ENCODE measurements at regions not wholly inside any gene's neighbourhood (a gene's known extent, or its start where the extent isn't known, plus 50 kb on each side); places are given as distances from the start of the nearest gene placed in this dataset.

DNA sequence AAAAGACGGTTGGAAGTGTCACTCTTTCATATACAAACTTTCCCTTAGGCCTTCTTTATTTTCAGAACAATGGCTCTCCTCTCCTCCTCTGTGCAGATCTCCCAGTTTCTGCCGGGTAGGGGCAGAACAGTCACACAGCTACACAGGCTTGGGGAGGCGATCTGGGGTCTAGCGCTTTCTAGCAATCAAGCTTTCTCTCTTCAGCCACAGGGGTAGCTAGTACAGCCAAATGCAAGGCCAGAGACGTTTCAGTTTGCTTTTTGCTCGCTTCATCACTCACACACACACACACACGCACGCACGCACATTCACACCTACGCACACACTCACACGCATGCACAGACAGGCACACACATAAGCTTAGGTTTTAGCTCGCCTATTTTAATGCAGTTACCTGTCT lies 104.3 kb downstream of the SPATA19 start:
- H3K4me1 ChIP-seq (ENCODE audit: insufficient read depth, low read length): no peaks in the 10 kb centered on the region
- DNase-seq: no peak
- H3K36me3 ChIP-seq (ENCODE audit: insufficient read depth, low read length): no peaks in the 10 kb centered on the region
- no peak for ATAC-seq (ENCODE audit: insufficient read depth, low read depth)
- H2AFZ ChIP-seq (ENCODE audit: low read depth, low read length): no peak overlapping the region
- H3K79me2 ChIP-seq (ENCODE audit: insufficient read depth, low read length): no peaks in the 10 kb centered on the region
- H4K20me1 ChIP-seq (ENCODE audit: insufficient read depth, low read length): no peaks in the 10 kb centered on the region
- H3K9ac ChIP-seq (ENCODE audit: low read depth, low read length): no peak overlapping the region
- no peak overlapping the region for H3K4me3 ChIP-seq (ENCODE audit: low read depth in 1 of 2, low read length in 2 of 2)
- H3K27ac ChIP-seq (ENCODE audit: low read length): no peak overlapping the region
- H3K9me3 ChIP-seq (ENCODE audit: insufficient read depth, low read length, severe bottlenecking): no peaks in the 10 kb centered on the region
- no peak overlapping the region for H3K4me2 ChIP-seq (ENCODE audit: insufficient read depth, low read length)
- no peak for TF ChIP-seq EZH2 (IDR thresholded peaks at IDR 0.05; ENCODE audit: borderline replicate concordance, low read depth, low read length, severe bottlenecking)
- TF ChIP-seq, protein P1, sequence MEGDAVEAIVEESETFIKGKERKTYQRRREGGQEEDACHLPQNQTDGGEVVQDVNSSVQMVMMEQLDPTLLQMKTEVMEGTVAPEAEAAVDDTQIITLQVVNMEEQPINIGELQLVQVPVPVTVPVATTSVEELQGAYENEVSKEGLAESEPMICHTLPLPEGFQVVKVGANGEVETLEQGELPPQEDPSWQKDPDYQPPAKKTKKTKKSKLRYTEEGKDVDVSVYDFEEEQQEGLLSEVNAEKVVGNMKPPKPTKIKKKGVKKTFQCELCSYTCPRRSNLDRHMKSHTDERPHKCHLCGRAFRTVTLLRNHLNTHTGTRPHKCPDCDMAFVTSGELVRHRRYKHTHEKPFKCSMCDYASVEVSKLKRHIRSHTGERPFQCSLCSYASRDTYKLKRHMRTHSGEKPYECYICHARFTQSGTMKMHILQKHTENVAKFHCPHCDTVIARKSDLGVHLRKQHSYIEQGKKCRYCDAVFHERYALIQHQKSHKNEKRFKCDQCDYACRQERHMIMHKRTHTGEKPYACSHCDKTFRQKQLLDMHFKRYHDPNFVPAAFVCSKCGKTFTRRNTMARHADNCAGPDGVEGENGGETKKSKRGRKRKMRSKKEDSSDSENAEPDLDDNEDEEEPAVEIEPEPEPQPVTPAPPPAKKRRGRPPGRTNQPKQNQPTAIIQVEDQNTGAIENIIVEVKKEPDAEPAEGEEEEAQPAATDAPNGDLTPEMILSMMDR (IDR thresholded peaks at IDR 0.05; ENCODE audit: borderline replicate concordance, extremely low read depth, low read length, poor library complexity, severe bottlenecking): no peak
- H3K27me3 ChIP-seq (ENCODE audit: insufficient read depth, low read length, poor library complexity): peaks cover 22% of the 10 kb centered on the region

DNA sequence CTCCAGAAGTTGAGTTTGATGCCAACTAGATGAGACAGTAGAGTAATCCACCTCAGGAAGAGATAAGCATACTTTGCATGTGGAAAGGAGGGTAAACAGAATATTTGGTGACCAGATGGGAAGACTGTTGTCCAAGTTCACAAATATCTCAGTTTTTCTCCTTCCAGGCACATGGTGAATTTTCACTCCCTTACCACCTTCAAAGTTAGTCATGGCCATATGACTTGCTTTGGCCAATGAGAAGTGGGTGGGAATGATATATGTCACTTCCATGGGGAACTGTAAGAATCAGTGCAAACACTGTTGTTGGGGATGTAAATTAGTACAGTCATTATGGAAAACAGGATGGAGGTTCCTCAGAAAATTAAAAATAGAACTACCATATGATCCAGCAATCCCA lies 105.8 kb downstream of the SPATA19 start:
- no peaks in the 10 kb centered on the region for H4K20me1 ChIP-seq (ENCODE audit: insufficient read depth, low read length)
- H2AFZ ChIP-seq (ENCODE audit: low read depth, low read length): no peak overlapping the region
- peaks cover 10% of the 10 kb centered on the region for H3K27me3 ChIP-seq (ENCODE audit: insufficient read depth, low read length, poor library complexity)
- no peaks in the 10 kb centered on the region for H3K4me1 ChIP-seq (ENCODE audit: insufficient read depth, low read length)
- no peak overlapping the region for H3K4me3 ChIP-seq (ENCODE audit: low read depth in 1 of 2, low read length in 2 of 2)
- DNase-seq (no peak), ATAC-seq (ENCODE audit: insufficient read depth, low read depth) (no peak)
- H3K9ac ChIP-seq (ENCODE audit: low read depth, low read length): no peak overlapping the region
- H3K79me2 ChIP-seq (ENCODE audit: insufficient read depth, low read length): no peaks in the 10 kb centered on the region
- H3K9me3 ChIP-seq (ENCODE audit: insufficient read depth, low read length, severe bottlenecking): no peaks in the 10 kb centered on the region
- no peak for TF ChIP-seq EZH2 (IDR thresholded peaks at IDR 0.05; ENCODE audit: borderline replicate concordance, low read depth, low read length, severe bottlenecking)
- TF ChIP-seq, protein P1 (IDR thresholded peaks at IDR 0.05; ENCODE audit: borderline replicate concordance, extremely low read depth, low read length, poor library complexity, severe bottlenecking): no peak
- no peak overlapping the region for H3K4me2 ChIP-seq (ENCODE audit: insufficient read depth, low read length)
- H3K36me3 ChIP-seq (ENCODE audit: insufficient read depth, low read length): no peaks in the 10 kb centered on the region
- no peak overlapping the region for H3K27ac ChIP-seq (ENCODE audit: low read length)

DNA sequence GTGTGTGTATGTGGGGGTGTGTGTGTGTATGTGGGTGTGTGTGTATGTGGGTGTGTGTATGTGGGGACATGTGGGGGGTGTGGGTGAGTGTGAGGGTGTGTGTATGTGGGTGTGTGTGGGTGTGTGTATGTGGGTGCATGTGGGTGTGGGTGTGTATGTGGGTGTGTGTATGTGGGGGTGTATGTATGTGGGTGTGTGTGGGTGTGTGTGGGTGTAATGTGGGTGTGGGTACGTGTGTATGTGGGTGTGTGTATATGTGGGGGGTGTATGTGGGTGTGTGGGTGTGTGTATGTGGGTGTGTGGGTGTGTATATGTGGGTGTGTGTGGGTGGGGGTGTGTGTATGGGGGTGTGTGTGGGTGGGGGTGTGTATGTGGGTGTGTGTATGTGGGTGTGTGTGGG lies 106.7 kb downstream of the SPATA19 start:
- Histone ChIP-seq H4K20me1 (ENCODE audit: insufficient read depth, low read length) (no peaks in the 10 kb centered on the region), H3K27me3 (ENCODE audit: insufficient read depth, low read length, poor library complexity) (peaks cover 10% of the 10 kb centered on the region), H3K79me2 (ENCODE audit: insufficient read depth, low read length) (no peaks in the 10 kb centered on the region), H3K36me3 (ENCODE audit: insufficient read depth, low read length) (no peaks in the 10 kb centered on the region), H3K4me1 (ENCODE audit: insufficient read depth, low read length) (no peaks in the 10 kb centered on the region), H3K27ac (ENCODE audit: low read length) (no peak overlapping the region), H3K9ac (ENCODE audit: low read depth, low read length) (no peak overlapping the region), H2AFZ (ENCODE audit: low read depth, low read length) (no peak overlapping the region), H3K4me3 (ENCODE audit: low read depth in 1 of 2, low read length in 2 of 2) (no peak overlapping the region), H3K4me2 (ENCODE audit: insufficient read depth, low read length) (no peak overlapping the region), H3K9me3 (ENCODE audit: insufficient read depth, low read length, severe bottlenecking) (no peaks in the 10 kb centered on the region)
- no peak for DNase-seq
- no peak for ATAC-seq (ENCODE audit: insufficient read depth, low read depth)
- TF ChIP-seq, protein P1 (IDR thresholded peaks at IDR 0.05; ENCODE audit: borderline replicate concordance, extremely low read depth, low read length, poor library complexity, severe bottlenecking): no peak
- TF ChIP-seq EZH2 (IDR thresholded peaks at IDR 0.05; ENCODE audit: borderline replicate concordance, low read depth, low read length, severe bottlenecking): no peak

DNA sequence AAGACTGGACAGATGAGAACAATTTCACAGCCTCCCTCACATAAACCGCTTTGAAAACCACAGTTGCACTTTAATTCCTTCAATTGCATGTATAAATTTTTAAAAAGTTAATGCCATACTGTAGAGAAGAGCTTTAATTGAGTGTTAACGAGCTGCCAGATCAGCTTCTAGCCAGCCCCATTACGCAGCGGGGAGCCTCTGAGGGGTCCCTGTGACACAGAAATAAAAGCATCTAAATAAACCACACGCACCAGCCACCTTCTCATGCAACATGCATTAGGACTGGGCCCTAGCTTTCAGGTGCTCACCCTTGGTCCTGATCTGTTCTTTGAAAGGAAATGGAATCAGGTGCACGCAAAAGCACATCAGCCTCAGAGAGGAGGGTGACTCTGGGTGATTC lies 111.7 kb downstream of the SPATA19 start:
- no peak overlapping the region for H2AFZ ChIP-seq (ENCODE audit: low read depth, low read length)
- ATAC-seq (ENCODE audit: insufficient read depth, low read depth): no peak
- no peaks in the 10 kb centered on the region for H3K4me1 ChIP-seq (ENCODE audit: insufficient read depth, low read length)
- no peaks in the 10 kb centered on the region for H3K79me2 ChIP-seq (ENCODE audit: insufficient read depth, low read length)
- no peak overlapping the region for H3K9ac ChIP-seq (ENCODE audit: low read depth, low read length)
- no peak for DNase-seq
- H3K4me2 ChIP-seq (ENCODE audit: insufficient read depth, low read length): no peak overlapping the region
- no peaks in the 10 kb centered on the region for H3K36me3 ChIP-seq (ENCODE audit: insufficient read depth, low read length)
- TF ChIP-seq EZH2 (IDR thresholded peaks at IDR 0.05; ENCODE audit: borderline replicate concordance, low read depth, low read length, severe bottlenecking): no peak
- TF ChIP-seq, protein P1 (IDR thresholded peaks at IDR 0.05; ENCODE audit: borderline replicate concordance, extremely low read depth, low read length, poor library complexity, severe bottlenecking): no peak
- no peak overlapping the region for H3K4me3 ChIP-seq (ENCODE audit: low read depth in 1 of 2, low read length in 2 of 2)
- H3K27ac ChIP-seq (ENCODE audit: low read length): no peak overlapping the region
- peaks cover 11% of the 10 kb centered on the region for H3K27me3 ChIP-seq (ENCODE audit: insufficient read depth, low read length, poor library complexity)
- no peaks in the 10 kb centered on the region for H3K9me3 ChIP-seq (ENCODE audit: insufficient read depth, low read length, severe bottlenecking)
- H4K20me1 ChIP-seq (ENCODE audit: insufficient read depth, low read length): no peaks in the 10 kb centered on the region

Measured in DND-41 (cell line).